H1 (cell line): ENCODE measurements at regions not wholly inside any gene's neighbourhood (a gene's known extent, or its start where the extent isn't known, plus 50 kb on each side); places are given as distances from the start of the nearest gene placed in this dataset.

Experiments
- CHD2 ChIP-seq: IDR thresholded peaks from 2 replicates; pipeline ENCODE4 v1.6.1; 2012; ENCODE audit warnings: low read length, improper control_type of control experiment
- CHD7 ChIP-seq: fragments of 300-600 bp; sonication (generic); IDR thresholded peaks from 2 replicates; pipeline ENCODE4 v1.7.1; 2012; ENCODE audit warnings: low read length, moderate library complexity, mild to moderate bottlenecking, inconsistent platforms; ENCODE audit not compliant: insufficient replicate concordance
- EZH2 ChIP-seq: fragments of 200-600 bp; sonication (generic); IDR thresholded peaks from 2 replicates; pipeline ENCODE4 v1.7.1; 2012; ENCODE audit warnings: low read depth, mild to moderate bottlenecking, moderate library complexity, low read length, inconsistent platforms; ENCODE audit not compliant: severe bottlenecking

- no peak for TF ChIP-seq CHD7
- no peak for TF ChIP-seq CHD2
- TF ChIP-seq EZH2 = no peak
These were observed 604.9 kb upstream of the AGTR1 start (continued) for GRCh38 chr3:148092624-148093347.
